Heart right ventricle (tissue), 16 donors: ENCODE measurements at regions not wholly inside any gene's neighbourhood (a gene's known extent, or its start where the extent isn't known, plus 50 kb on each side); places are given as distances from the start of the nearest gene placed in this dataset.

ENCODE experiments used
- ATAC-seq, 8 donors: fragments of 200-7000 bp; cut with Tn5 transposase; one replicate each; pipeline ENCODE4 v1.9.1; 2020; ENCODE audit warnings: mild to moderate bottlenecking in 8 of 8, moderate library complexity in 8 of 8, moderate number of reproducible peaks in 1 of 8
- DNase-seq, 2 donors: peaks; one replicate each; pipeline ENCODE4 v3.0.0-alpha.2; 2020
- H3K27ac ChIP-seq, 10 donors: fragments of 200-600 bp; sonication (generic) in 2 of 10; one replicate each; pipeline versions ENCODE4 v1.5.0 to v1.8.0; 2020 to 2022; ENCODE audit warnings: mild to moderate bottlenecking in 3 of 10
- H3K27me3 ChIP-seq, 7 donors: fragments of 200-600 bp; one replicate each; pipeline ENCODE4 v1.8.0; 2021 to 2022; ENCODE audit warnings: mild to moderate bottlenecking in 2 of 7
- H3K36me3 ChIP-seq, 9 donors: fragments of 200-600 bp; sonication (generic) in 1 of 9; one replicate each; pipeline versions ENCODE4 v1.5.0 to v1.8.0; 2020 to 2022; ENCODE audit warnings: mild to moderate bottlenecking in 2 of 9
- H3K4me1 ChIP-seq, 9 donors: fragments of 200-600 bp; sonication (generic) in 1 of 9; one replicate each; pipeline versions ENCODE4 v1.5.0 to v1.8.0; 2020 to 2022; ENCODE audit warnings: mild to moderate bottlenecking in 4 of 9
- H3K4me3 ChIP-seq, 10 donors: fragments of 200-600 bp; sonication (generic) in 2 of 10; one replicate each; pipeline versions ENCODE4 v1.5.0 to v1.8.0; 2020 to 2022; ENCODE audit warnings: mild to moderate bottlenecking in 7 of 10, moderate library complexity in 2 of 10
- H3K9me3 ChIP-seq, 11 donors: fragments of 200-600 bp in 10 of 11; sonication (generic) in 2 of 11; one replicate each; pipeline versions ENCODE4 v1.5.0 to v1.8.0; 2013 to 2022; ENCODE audit warnings: mild to moderate bottlenecking in 2 of 11, control low read depth in 1 of 11, moderate library complexity in 1 of 11
- CTCF ChIP-seq, 9 donors: fragments of 200-600 bp; sonication (generic) in 2 of 9; IDR thresholded peaks; one replicate each; pipeline versions ENCODE4 v1.5.0 to v1.8.0; 2021 to 2022; ENCODE audit warnings: antibody characterized with exemption in 9 of 9, mild to moderate bottlenecking in 5 of 9, moderate library complexity in 1 of 9
- WGBS, 2 donors: extraction: QIAGEN DNeasy Blood & Tissue Kit; methylation state at CpG; one replicate each; pipeline ENCODE4 v1.1.7; 2013; ENCODE audit warnings: inconsistent platforms in 1 of 2; 5-methylcytosine and 5-hydroxymethylcytosine counted together
- intact Hi-C, 10 donors: fragments of 100-400 bp; cut with DNase I; formaldehyde crosslinking; loops; one replicate each; pipeline versions ENCODE4 v1.11.1 to v1.14.2; 2022
- donor health status: Arrhythmogenic right ventricular cardiomyopathy.
- donor health status: ischemic (EF 13 %, LVEDD 7.1; RV severe dilation, severe dysfunction).
- donor health status: healthy with polysubstance abuse.
- donor health status: DM: no; HTN: yes; CAD: no.
- donor health status: DM: no; HTN: no; CAD: no.
- donor health status: ischemic (EF 25% LVEDD 6.9; RV normal size, moderate dysfunction).
- donor health status: ischemic (EF 25% LVEDD 5.7; RV mildly dilated, moderate dysfunction).
- donor health status: healthy.
- donor health status: DM: yes; HTN: yes; CAD: no.
- donor health status: Ischemic cardiomyopathy.
- donor health status: ischemic (EF 35%, LVEDD 5.7; RV mildly dilated, moderate dysfunction).
- donor health status: nonischemic (EF 11% LVEDD 7.7; RV severe dilation, severe dysfunction).
- donor health status: DM: yes; HTN: yes; CAD: no.
- donor health status: PGD.
- donor health status: ischemic (EF 29% LVEDD 5.4; RV normal size, mild dysfunction).
- donor health status: nonischemic (EF 23%, LVEDD 6.1; RV moderate dilation, normal function).

- intact Hi-C loops, result no loop called here
- ATAC-seq, result no peak
- WGBS, 2 donors, result 80 to 83% methylated on average over 16 of the region's 16 CpGs
- no peaks in the 10 kb centered on the region for H3K27me3 ChIP-seq
- no peaks in the 10 kb centered on the region for H3K4me1 ChIP-seq
- H3K36me3 ChIP-seq, result no peaks in the 10 kb centered on the region
- H3K27ac ChIP-seq, result no peak overlapping the region
- H3K4me3 ChIP-seq, result no peak overlapping the region
- peaks cover 0 to 53% (median 27%) of the 10 kb centered on the region in 11 donors for H3K9me3 ChIP-seq
- no peak for TF ChIP-seq CTCF (IDR thresholded peaks at IDR 0.05)
- no peak for DNase-seq
Measured at GRCh38 chr2:184524551-184525382, 73.6 kb upstream of the ZNF804A start.

GRCh38 chr2:184527058-184527457 lies 71.3 kb upstream of the ZNF804A start:
- no peaks in the 10 kb centered on the region for H3K4me1 ChIP-seq
- TF ChIP-seq CTCF (IDR thresholded peaks at IDR 0.05), result no peak

GRCh38 chr2:184528119-184528518 lies 70.2 kb upstream of the ZNF804A start:
- H3K27me3 ChIP-seq, result no peaks in the 10 kb centered on the region
- ATAC-seq (no peak), DNase-seq (no peak)
- 50 to 58% methylated on average over 2 of the region's 2 CpGs for WGBS, 2 donors
- peaks cover 0 to 66% (median 27%) of the 10 kb centered on the region in 11 donors for H3K9me3 ChIP-seq
- H3K4me3 ChIP-seq, result no peak overlapping the region
- no peaks in the 10 kb centered on the region for H3K36me3 ChIP-seq
- no peak for TF ChIP-seq CTCF (IDR thresholded peaks at IDR 0.05)
- no peak overlapping the region for H3K27ac ChIP-seq
- H3K4me1 ChIP-seq, result no peaks in the 10 kb centered on the region
- intact Hi-C loops, result no loop called here

More at GRCh38 chr2:184527058-184527457, 71.3 kb upstream of the ZNF804A start:
- Histone ChIP-seq H3K27ac (no peak overlapping the region), H3K4me3 (no peak overlapping the region), H3K9me3 (peaks cover 0 to 66% (median 27%) of the 10 kb centered on the region in 11 donors), H3K36me3 (no peaks in the 10 kb centered on the region), H3K27me3 (no peaks in the 10 kb centered on the region)
- intact Hi-C loops, result no loop called here
- DNase-seq, result no peak
- no peak for ATAC-seq

GRCh38 chr2:184530239-184530638 lies 68.1 kb upstream of the ZNF804A start:
- Histone ChIP-seq H3K27me3 (no peaks in the 10 kb centered on the region), H3K4me1 (peaks cover 0 to 4% (median 0%) of the 10 kb centered on the region in 9 donors), H3K9me3 (peaks cover 0 to 57% (median 27%) of the 10 kb centered on the region in 11 donors), H3K36me3 (no peaks in the 10 kb centered on the region), H3K4me3 (no peak overlapping the region), H3K27ac (no peak overlapping the region)
- TF ChIP-seq CTCF (IDR thresholded peaks at IDR 0.05), result no peak
- DNase-seq (no peak), ATAC-seq (no peak)
- intact Hi-C loops, result no loop called here
- WGBS, 2 donors, result 84% methylated on average over 7 of the region's 7 CpGs
